OCI-LY1 (cell line): ENCODE measurements at regions not wholly inside any gene's neighbourhood (a gene's known extent, or its start where the extent isn't known, plus 50 kb on each side); places are given as distances from the start of the nearest gene placed in this dataset.

Source experiments
- H2AFZ ChIP-seq: fragments of 200-600 bp; sonication (generic), shearing (Covaris generic); 2 replicates; pipeline ENCODE4 v1.6.0; 2014; ENCODE audit warnings: antibody characterized with exemption, mild to moderate bottlenecking, low read length
- H3F3A ChIP-seq: fragments of 200-600 bp; sonication (generic), shearing (Covaris generic); 2 replicates; pipeline ENCODE4 v1.6.0; 2014; ENCODE audit warnings: mild to moderate bottlenecking, antibody characterized with exemption, low read length, moderate library complexity; ENCODE audit not compliant: insufficient read depth
- H3K27ac ChIP-seq: fragments of 200-600 bp; sonication (generic); 2 replicates; pipeline ENCODE4 v1.5.1; 2014; ENCODE audit warnings: low read length, mixed run types, mild to moderate bottlenecking, low read depth; ENCODE audit not compliant: poor library complexity, severe bottlenecking
- H3K27me3 ChIP-seq: fragments of 200-600 bp; sonication (generic); 2 replicates; pipeline ENCODE4 v1.6.0; 2014; ENCODE audit warnings: antibody characterized with exemption, mild to moderate bottlenecking, low read length, moderate library complexity; ENCODE audit not compliant: insufficient read depth
- H3K36me3 ChIP-seq: fragments of 200-600 bp; sonication (generic); 2 replicates; pipeline ENCODE4 v1.6.1; 2014; ENCODE audit warnings: mild to moderate bottlenecking, antibody characterized with exemption, low read length, moderate library complexity, mixed read lengths; ENCODE audit not compliant: insufficient read depth
- H3K4me1 ChIP-seq: fragments of 200-600 bp; sonication (generic); 2 replicates; pipeline ENCODE4 v1.5.1; 2014; ENCODE audit warnings: mild to moderate bottlenecking, low read length, moderate library complexity; ENCODE audit not compliant: insufficient read depth, severe bottlenecking
- H3K4me2 ChIP-seq: fragments of 200-600 bp; sonication (generic), shearing (Covaris generic); 2 replicates; pipeline ENCODE4 v1.6.1; 2014; ENCODE audit warnings: low read length
- H3K4me3 ChIP-seq: fragments of 200-600 bp; sonication (generic); 2 replicates; pipeline ENCODE4 v1.5.1; 2014; ENCODE audit warnings: low read length, low read depth, mild to moderate bottlenecking, mixed read lengths; ENCODE audit not compliant: poor library complexity, severe bottlenecking
- H3K79me2 ChIP-seq: fragments of 200-600 bp; shearing (Covaris generic); 2 replicates; pipeline ENCODE4 v1.6.1; 2016; ENCODE audit warnings: mixed run types, low read length, mixed read lengths; ENCODE audit not compliant: insufficient read depth
- H3K9ac ChIP-seq: fragments of 200-600 bp; sonication (generic), shearing (Covaris generic); 2 replicates; pipeline ENCODE4 v1.6.1; 2014; ENCODE audit warnings: mild to moderate bottlenecking, low read length, mixed read lengths
- H3K9me2 ChIP-seq: fragments of 200-600 bp; sonication (generic), shearing (Covaris generic); 2 replicates; pipeline ENCODE4 v1.6.1; 2014; ENCODE audit warnings: low read depth, mild to moderate bottlenecking, low read length, mixed read lengths
- H3K9me3 ChIP-seq: fragments of 200-600 bp; shearing (Covaris generic); 2 replicates; pipeline ENCODE4 v1.6.1; 2014; ENCODE audit warnings: low read length, mixed read lengths
- H4K20me1 ChIP-seq: fragments of 200-600 bp; sonication (generic), shearing (Covaris generic); 2 replicates; pipeline ENCODE4 v1.6.0; 2016; ENCODE audit warnings: mild to moderate bottlenecking, low read length; ENCODE audit not compliant: insufficient read depth
- EZH2 ChIP-seq: fragments of 200-600 bp; sonication (generic), shearing (Covaris generic); IDR thresholded peaks from 2 replicates; pipeline ENCODE4 v1.8.0; 2017; ENCODE audit warnings: borderline replicate concordance, mixed run types, mild to moderate bottlenecking, antibody characterized with exemption, low read length, moderate library complexity, mixed read lengths
- TF ChIP-seq, protein P1 (sequence below): fragments of 200-600 bp; sonication (generic), shearing (Covaris generic); IDR thresholded peaks from 2 replicates; pipeline ENCODE4 v1.5.1; 2017; ENCODE audit warnings: mild to moderate bottlenecking, antibody characterized with exemption, low read length, moderate library complexity, mixed read lengths

DNA sequence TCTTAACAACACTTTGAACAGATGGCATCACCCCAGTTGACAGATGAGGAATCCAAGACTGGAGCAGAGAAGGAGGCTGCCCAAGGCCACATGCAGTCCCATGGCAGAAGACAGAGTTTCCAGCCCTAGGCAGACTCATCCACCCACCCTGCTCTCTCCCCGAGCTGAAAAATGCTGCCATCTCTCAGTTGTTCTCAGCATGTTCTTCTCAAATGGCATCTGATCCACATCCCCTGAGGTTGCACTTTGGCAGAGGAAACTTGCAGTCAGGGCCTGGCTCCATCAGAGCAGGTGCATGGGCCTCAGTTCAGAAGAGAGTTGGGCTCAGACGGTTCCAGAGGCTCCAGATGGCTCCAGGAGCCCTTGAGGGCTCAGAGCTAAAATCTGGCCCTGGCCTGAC is 709.4 kb downstream of the MATN1 start:
- H3K4me3 ChIP-seq, result no peak overlapping the region
- no peaks in the 10 kb centered on the region for H3K9me3 ChIP-seq
- no peak overlapping the region for H2AFZ ChIP-seq
- TF ChIP-seq, protein P1, sequence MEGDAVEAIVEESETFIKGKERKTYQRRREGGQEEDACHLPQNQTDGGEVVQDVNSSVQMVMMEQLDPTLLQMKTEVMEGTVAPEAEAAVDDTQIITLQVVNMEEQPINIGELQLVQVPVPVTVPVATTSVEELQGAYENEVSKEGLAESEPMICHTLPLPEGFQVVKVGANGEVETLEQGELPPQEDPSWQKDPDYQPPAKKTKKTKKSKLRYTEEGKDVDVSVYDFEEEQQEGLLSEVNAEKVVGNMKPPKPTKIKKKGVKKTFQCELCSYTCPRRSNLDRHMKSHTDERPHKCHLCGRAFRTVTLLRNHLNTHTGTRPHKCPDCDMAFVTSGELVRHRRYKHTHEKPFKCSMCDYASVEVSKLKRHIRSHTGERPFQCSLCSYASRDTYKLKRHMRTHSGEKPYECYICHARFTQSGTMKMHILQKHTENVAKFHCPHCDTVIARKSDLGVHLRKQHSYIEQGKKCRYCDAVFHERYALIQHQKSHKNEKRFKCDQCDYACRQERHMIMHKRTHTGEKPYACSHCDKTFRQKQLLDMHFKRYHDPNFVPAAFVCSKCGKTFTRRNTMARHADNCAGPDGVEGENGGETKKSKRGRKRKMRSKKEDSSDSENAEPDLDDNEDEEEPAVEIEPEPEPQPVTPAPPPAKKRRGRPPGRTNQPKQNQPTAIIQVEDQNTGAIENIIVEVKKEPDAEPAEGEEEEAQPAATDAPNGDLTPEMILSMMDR, result no peak
- no peak for TF ChIP-seq EZH2
- H3K27me3 ChIP-seq, result no peaks in the 10 kb centered on the region
- no peaks in the 10 kb centered on the region for H3K4me1 ChIP-seq
- no peaks in the 10 kb centered on the region for H3K79me2 ChIP-seq
- no peak overlapping the region for H3K4me2 ChIP-seq
- H4K20me1 ChIP-seq, result no peaks in the 10 kb centered on the region
- no peak overlapping the region for H3K27ac ChIP-seq
- no peaks in the 10 kb centered on the region for H3K36me3 ChIP-seq
- no peaks in the 10 kb centered on the region for H3K9me2 ChIP-seq
- H3K9ac ChIP-seq, result no peak overlapping the region
- no peaks in the 10 kb centered on the region for H3F3A ChIP-seq

DNA sequence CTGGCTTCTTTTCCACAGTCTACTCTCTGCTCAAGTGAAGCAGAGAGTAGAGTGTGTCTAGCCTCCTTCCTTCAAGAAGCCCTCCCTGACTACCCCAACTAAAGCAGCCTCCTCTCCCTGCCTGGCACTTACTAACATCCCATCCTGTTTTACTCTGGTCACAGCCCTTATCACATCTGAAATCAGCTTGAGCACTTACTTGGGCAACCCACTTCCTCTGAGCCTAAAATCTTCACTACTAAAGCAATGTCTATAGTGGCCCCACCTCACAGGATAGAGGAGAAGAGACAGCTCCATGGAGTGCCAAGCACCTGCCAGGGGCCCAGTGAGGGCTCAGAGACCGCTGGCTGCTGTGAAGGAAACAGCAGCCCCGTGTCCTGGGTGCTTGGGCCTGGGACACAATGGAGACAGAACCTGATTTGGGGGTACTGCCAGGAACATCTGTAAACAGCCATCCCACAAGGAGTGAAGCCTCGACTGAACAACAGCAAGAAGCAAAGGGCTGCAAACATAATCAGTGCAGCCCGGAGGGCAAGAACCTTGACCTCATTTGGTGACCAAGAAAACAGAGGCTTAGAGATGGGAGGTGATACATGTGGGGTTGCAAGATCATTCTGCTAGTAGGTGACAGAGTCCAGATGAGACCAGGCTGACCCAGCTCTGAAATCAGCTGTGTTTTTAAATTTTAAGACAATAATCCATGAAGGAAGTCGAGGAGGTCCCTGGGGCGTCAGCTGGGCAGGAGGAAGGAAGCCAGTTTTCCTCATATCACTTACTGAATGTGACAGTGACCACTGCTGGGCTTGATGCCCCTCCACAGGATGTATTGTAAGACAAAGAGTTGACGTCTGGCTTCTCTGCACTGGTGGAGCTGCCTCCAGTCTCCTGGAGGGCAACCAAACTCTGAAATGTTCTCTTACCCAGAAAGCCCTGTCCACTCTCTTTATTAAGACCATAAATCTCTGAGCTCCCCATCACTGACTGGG is 710.6 kb downstream of the MATN1 start:
- H3K27me3 ChIP-seq, result no peaks in the 10 kb centered on the region
- H3K27ac ChIP-seq, result no peak overlapping the region
- H3K9me2 ChIP-seq, result no peaks in the 10 kb centered on the region
- no peaks in the 10 kb centered on the region for H3K9me3 ChIP-seq
- H3K79me2 ChIP-seq, result no peaks in the 10 kb centered on the region
- no peak overlapping the region for H2AFZ ChIP-seq
- no peak overlapping the region for H3K9ac ChIP-seq
- no peaks in the 10 kb centered on the region for H3K36me3 ChIP-seq
- no peaks in the 10 kb centered on the region for H3K4me1 ChIP-seq
- H3K4me2 ChIP-seq, result no peak overlapping the region
- no peaks in the 10 kb centered on the region for H4K20me1 ChIP-seq
- H3F3A ChIP-seq, result no peaks in the 10 kb centered on the region
- no peak overlapping the region for H3K4me3 ChIP-seq
- TF ChIP-seq, protein P1, result no peak
- no peak for TF ChIP-seq EZH2

DNA sequence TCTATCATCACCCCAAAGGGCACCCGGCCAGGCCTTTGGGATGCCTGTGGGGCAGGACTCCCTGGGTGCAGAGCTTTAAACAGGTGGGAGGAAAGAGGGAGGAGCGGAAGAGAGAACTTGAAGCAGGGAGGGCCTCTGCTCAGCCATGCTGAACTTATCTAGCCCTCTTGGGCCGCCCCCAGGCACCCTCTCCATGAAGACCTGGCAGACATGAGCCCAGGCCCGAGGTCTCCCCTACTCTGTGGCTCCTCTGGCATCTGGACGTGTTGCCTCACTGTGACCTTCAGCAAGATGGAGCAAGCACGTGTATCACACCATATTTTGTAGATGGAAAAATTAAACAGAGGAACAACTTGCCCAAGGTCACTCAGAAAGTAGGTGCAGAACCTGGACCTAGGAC is 711.4 kb downstream of the MATN1 start:
- H3K79me2 ChIP-seq, result no peaks in the 10 kb centered on the region
- no peaks in the 10 kb centered on the region for H3K9me3 ChIP-seq
- no peaks in the 10 kb centered on the region for H4K20me1 ChIP-seq
- TF ChIP-seq EZH2, result no peak
- TF ChIP-seq, protein P1, result no peak
- H3K4me2 ChIP-seq, result no peak overlapping the region
- H3K9ac ChIP-seq, result no peak overlapping the region
- H3K4me3 ChIP-seq, result no peak overlapping the region
- no peak overlapping the region for H3K27ac ChIP-seq
- no peaks in the 10 kb centered on the region for H3F3A ChIP-seq
- H3K27me3 ChIP-seq, result no peaks in the 10 kb centered on the region
- H2AFZ ChIP-seq, result no peak overlapping the region
- no peaks in the 10 kb centered on the region for H3K9me2 ChIP-seq
- no peaks in the 10 kb centered on the region for H3K36me3 ChIP-seq
- H3K4me1 ChIP-seq, result no peaks in the 10 kb centered on the region
